GM18499 (cell line): ENCODE measurements at regions not wholly inside any gene's neighbourhood (a gene's known extent, or its start where the extent isn't known, plus 50 kb on each side); places are given as distances from the start of the nearest gene placed in this dataset.
"Not testable (repeated sequence)": the region's sequence is repeated elsewhere in the genome, so short reads cannot be mapped to it uniquely, and the experiment has no call there.

ENCODE experiments used
- ATAC-seq: cut with Tn5 transposase; IDR thresholded peaks from one replicate; pipeline ENCODE4 v1.9.1; 2021; ENCODE audit warnings: moderate number of reproducible peaks; ENCODE audit not compliant: insufficient read depth, unreplicated experiment

GRCh38 chr4:181108237-181108636, 1135.0 kb upstream of the TENM3 start:
- no peak for ATAC-seq

DNA sequence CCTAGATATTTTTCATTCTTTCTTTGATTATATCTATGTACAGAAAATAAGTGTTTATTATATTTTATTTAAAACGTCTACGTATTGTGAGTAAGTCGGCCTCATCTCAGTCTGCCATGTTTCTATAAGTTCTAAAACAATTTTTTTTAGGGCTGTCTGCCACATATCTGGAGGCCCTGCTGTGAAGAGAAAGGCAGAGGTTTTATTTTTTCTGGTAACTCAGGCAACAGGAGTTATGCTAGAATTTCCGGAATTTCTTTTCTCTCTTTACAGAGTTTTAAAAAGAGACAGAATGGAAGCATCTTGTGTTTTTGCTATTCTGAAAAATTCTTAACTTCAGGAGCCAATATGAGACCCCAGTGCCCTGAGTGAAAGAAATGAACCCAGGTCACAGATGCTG, 1124.0 kb upstream of the TENM3 start:
- ATAC-seq, result no peak

DNA sequence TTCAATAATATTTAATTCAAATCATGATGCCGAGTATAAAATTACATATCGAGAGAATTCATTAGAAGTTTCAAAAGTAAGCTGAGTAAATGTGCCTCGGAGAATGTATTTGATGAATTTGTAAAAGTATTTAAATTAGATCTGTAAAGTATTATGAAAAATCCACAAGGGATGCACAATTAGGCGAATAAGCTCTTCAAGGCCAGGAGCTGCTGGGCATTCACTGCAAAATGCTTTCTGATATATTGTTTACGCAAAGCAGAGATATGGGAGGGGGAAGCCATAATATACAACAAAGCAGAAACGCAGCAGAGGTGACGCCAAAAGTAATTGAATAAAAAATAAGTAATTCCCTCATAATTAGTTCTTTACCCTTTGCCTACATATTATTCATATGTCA, 1121.5 kb upstream of the TENM3 start:
- no peak for ATAC-seq

- ATAC-seq, result no peak
Measured at GRCh38 chr4:181127171-181127570, 1116.0 kb upstream of the TENM3 start.

DNA sequence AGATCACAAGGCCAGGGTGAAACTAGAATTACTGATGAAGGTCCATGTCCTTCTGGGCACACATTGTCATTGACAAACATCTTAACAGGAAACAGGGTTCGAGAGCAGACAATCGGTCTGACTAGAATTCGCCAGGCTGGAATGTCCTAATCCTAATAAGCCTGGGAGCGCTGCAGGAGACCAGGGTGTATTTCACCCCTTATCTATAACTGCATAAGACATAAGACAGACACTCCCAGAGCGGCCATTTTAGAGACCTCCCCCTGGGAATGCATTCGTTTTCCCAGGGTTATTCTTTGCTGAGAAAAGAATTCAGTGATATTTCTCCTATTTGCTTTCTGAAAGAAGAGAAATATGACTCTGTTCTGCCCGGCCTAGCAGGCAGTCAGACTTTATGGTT, 1112.9 kb upstream of the TENM3 start:
- not testable (repeated sequence) for ATAC-seq

DNA sequence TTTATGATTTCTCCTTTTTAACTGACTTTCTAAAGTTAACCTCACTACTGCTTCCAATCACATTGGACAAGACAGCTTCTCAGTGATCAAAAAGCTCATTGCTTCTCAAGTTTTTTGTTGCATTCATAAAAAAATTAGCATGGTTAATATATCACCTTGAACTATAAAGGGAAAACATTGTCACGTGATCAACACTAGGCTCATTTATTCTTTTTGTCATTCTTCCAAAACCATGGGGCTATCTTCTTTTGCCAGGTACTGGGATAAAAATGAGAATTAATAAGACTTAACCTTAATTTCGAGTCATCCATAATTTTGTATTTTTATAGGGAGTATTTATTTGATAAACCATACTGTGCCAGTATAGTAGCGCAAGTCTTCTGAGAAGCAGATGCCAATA, 1105.9 kb upstream of the TENM3 start:
- no peak for ATAC-seq

- ATAC-seq, result no peak
Measured at GRCh38 chr4:181138116-181138515, 1105.1 kb upstream of the TENM3 start.

DNA sequence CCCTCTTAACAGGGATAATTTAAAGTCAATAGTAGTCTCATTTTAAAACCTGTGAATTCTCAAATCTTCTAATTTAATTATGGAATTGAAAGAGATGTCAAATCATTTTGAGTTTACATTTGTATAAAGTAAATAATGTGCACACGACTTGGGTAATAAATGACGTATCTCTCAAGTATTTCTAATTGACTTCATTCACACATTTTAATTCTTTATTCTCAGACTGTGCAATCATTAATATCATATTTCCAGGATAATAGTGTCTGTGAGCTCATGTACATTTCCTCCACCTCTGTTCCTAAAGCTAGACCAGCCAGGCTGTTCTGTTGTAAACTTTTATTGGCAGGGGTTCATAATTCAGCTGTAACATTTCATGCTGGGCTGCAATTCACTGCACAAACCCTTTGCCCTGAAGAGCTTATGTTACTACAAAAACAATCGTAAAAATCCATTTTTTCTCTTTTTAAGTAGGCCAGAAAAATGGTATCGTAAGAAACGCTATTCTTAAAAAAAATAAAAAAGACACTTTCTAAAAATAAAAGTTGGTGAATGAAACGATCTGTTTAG, 1103.1 kb upstream of the TENM3 start:
- no peak for ATAC-seq

GRCh38 chr4:181143250-181143854, 1099.8 kb upstream of the TENM3 start:
- ATAC-seq, result peak; percentile 91

GRCh38 chr4:181146051-181146450, 1097.2 kb upstream of the TENM3 start:
- ATAC-seq, result no peak

DNA sequence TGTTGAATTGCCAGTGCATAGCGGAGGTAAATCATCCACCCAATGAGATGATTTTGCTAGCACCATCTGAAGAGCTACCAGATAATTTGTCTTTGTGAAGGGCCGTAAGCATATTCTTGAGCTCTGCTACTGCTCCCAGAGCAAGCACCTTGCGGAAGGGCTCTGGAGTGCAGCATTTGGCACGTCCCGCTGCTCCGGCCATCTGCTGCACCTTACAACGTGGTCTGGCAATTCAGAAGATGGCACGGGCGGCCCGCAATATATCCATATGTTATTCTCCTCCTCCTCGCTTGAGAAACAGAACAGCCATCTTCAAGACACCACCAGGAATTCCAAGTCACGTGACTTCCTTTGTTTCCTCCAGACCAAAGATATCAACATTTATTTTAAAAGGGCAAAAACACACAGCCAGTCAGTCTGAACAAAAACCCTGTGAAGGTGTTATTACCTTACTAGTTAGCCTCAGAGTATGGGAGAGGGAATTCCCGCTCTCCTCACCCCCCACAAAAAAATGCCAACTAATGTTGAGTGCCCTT, 1095.7 kb upstream of the TENM3 start:
- no peak for ATAC-seq

GRCh38 chr4:181148470-181148869, 1094.7 kb upstream of the TENM3 start:
- no peak for ATAC-seq

DNA sequence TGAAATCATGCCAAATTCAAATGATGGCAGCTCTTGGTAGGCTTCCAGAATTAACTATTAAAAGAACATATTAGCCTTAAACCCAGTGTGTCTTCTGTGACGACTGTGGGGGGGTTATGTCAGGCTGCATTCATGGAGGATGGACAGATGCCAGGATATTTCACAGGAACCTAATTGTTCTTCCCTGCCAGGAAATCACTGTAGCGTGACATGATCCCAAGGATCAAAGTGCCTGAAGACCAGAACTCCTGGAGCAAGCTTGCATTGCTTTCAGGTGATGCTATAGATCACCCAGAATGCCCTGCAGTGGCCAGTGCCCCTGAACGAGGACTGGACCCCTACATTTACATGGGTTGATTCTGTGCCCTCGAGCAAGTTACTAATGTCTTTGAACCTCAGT, 1093.0 kb upstream of the TENM3 start:
- no peak for ATAC-seq

- ATAC-seq, result no peak
Measured at GRCh38 chr4:181151856-181152255, 1091.3 kb upstream of the TENM3 start.

DNA sequence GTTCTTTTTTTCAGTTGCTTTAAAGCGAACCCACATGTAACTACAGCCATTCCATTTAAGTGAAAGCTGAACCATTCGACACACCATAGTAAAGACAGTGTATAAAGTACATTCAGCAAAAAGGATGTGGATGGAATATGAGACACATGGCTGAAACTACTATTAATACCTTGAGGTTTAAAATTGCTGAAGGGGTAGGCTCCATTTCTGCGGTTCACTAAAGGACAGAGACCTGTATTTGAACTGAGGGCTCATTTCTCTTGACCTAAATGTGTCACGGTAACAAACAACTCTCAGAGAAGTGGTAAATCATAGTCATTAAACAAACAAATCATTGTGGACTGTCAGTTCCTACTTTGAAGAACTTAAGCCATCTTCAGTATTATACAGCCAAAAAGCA, 1085.6 kb upstream of the TENM3 start:
- no peak for ATAC-seq

DNA sequence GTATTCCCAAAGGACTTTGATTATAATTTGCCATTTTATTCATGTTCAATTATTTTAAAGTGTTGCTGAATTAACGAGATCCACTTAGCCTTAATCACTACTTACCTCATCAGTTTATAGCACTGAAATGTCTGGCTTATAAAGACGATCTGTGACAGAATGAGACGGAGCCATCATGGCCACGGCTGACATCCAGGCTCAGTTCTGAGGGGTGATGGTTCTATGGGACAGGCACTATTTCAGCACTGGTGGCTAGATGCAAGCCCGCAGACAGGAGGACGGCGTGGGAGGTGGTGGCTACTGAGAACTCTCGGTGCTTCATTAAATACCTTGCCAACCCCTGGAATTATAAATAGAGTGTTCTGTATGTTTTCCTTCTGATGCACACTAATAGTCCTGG, 1084.2 kb upstream of the TENM3 start:
- no peak for ATAC-seq

DNA sequence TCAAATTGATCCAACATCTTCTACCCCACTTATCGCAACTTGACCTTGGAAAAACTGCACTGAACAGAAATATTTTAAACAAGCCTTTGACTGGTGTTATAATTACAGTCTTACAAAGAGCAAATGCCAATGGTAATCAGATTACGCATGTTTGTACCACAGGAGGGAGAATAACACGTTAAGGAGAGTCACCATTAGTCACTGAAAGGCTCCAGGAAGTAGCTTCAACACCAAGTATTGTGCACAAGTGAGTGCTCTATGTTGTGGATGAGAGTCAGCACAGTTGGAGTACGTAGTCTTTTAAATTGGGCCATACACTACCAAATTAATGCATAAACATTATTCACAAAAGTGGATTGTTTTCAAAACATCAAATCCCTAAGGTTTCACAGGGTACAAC, 1081.5 kb upstream of the TENM3 start:
- ATAC-seq, result no peak

- ATAC-seq, result no peak
Measured at GRCh38 chr4:181162266-181162665, 1080.9 kb upstream of the TENM3 start.

DNA sequence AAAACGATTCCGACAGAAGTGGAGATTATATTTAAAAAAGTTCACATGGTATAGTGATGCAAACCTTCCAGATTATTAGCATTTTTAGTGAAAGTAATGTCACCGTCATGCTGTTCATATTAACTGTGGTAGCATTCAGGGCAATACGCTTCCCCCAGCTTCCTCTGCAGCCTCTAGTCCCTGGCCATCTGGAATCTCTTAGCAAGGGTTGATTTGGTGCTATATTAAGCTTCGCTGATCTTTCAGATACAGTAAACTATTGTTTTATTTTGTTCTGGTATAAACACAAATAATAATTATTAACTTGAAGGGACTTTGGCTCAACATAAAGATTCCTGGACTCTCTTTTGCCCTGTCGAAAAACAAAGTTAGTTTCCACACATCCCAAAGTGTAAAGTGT, 1080.5 kb upstream of the TENM3 start:
- ATAC-seq, result no peak

DNA sequence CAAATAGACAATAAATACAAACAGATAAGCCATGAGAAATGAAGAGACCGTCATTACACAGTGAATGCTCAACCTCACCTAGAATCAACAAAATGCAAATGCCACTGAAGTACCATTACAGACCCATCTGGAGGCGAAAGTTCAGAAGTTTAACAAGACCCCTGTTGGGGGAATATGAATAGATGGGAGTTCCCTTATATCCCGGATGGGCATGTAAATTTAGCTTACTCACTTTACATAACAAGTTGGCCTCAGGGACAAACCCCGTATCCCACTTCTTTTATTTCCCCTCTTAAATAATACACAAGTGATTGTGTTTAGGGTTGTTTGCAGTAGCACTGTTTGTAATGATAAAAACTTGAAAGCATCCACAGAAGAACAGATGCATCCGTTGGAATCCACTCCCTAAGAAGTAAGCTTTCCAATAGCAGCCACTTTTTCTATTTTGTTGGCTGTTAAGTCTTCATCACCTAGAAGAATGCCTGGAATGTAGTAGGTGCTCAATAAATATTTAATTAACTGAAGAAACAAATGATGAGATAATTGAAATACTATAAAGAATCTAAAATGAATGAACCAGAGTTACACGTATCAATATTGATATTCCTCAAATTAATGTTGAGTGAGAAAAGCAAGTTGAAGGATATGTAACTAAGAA, 1076.3 kb upstream of the TENM3 start:
- ATAC-seq, result no peak

- ATAC-seq, result no peak
Measured at GRCh38 chr4:181168011-181168805, 1075.0 kb upstream of the TENM3 start.
